ENCODE measurements at regions not wholly inside any gene's neighbourhood (a gene's known extent, or its start where the extent isn't known, plus 50 kb on each side); places are given as distances from the start of the nearest gene placed in this dataset.

- TF ChIP-seq POLR2AphosphoS5 (IDR thresholded peaks at IDR 0.05) (no peak), CTCF (IDR thresholded peaks at IDR 0.05) (no peak), POLR2A (IDR thresholded peaks at IDR 0.05) (no peak), EP300 (IDR thresholded peaks at IDR 0.05; ENCODE audit: low read depth) (no peak)
- Histone ChIP-seq H3K27ac (no peak overlapping the region), H3K9me3 (no peaks in the 10 kb centered on the region), H3K4me1 (no peaks in the 10 kb centered on the region), H3K27me3 (no peaks in the 10 kb centered on the region), H3K4me3 (no peak overlapping the region), H3K36me3 (no peaks in the 10 kb centered on the region)
- in situ Hi-C loops (cut with MboI; ENCODE audit: low pct_ligation_motif_present in 1 of 4, low pct_unique_long_range_greater_than_20kb in 1 of 4, low sequenced_read_pairs in 3 of 4): no loop called here
- WGBS, 2 donors (ENCODE audit: low coverage in 1 of 2): 81 to 82% methylated on average over 3 of the region's 3 CpGs
- intact Hi-C loops (cut with DNase I; ENCODE audit: low total_unique reads): no loop called here
- no peak for DNase-seq
Measured at GRCh38 chr2:15871239-15871783, 69.0 kb upstream of the MYCN start.

GRCh38 chr2:15872854-15873253 is 67.5 kb upstream of the MYCN start:
- in situ Hi-C loops (cut with MboI; ENCODE audit: low pct_ligation_motif_present in 1 of 4, low pct_unique_long_range_greater_than_20kb in 1 of 4, low sequenced_read_pairs in 3 of 4) (no loop called here), intact Hi-C loops (cut with DNase I; ENCODE audit: low total_unique reads) (no loop called here)
- DNase-seq: no peak
- Histone ChIP-seq H3K4me3 (no peak overlapping the region), H3K9me3 (no peaks in the 10 kb centered on the region), H3K4me1 (no peaks in the 10 kb centered on the region), H3K36me3 (no peaks in the 10 kb centered on the region), H3K27me3 (no peaks in the 10 kb centered on the region), H3K27ac (no peak overlapping the region)
- 97 to 100% methylated on average over 6 of the region's 6 CpGs for WGBS, 2 donors (ENCODE audit: low coverage in 1 of 2)
- TF ChIP-seq CTCF (IDR thresholded peaks at IDR 0.05) (no peak), POLR2A (IDR thresholded peaks at IDR 0.05) (no peak), POLR2AphosphoS5 (IDR thresholded peaks at IDR 0.05) (no peak), EP300 (IDR thresholded peaks at IDR 0.05; ENCODE audit: low read depth) (no peak)

- Histone ChIP-seq H3K27me3 (no peaks in the 10 kb centered on the region), H3K4me1 (no peaks in the 10 kb centered on the region), H3K36me3 (no peaks in the 10 kb centered on the region), H3K27ac (no peak overlapping the region), H3K4me3 (no peak overlapping the region), H3K9me3 (no peaks in the 10 kb centered on the region)
- intact Hi-C loops (cut with DNase I; ENCODE audit: low total_unique reads): no loop called here
- in situ Hi-C loops (cut with MboI; ENCODE audit: low pct_ligation_motif_present in 1 of 4, low pct_unique_long_range_greater_than_20kb in 1 of 4, low sequenced_read_pairs in 3 of 4): no loop called here
- TF ChIP-seq POLR2AphosphoS5 (IDR thresholded peaks at IDR 0.05): no peak
- no peak for TF ChIP-seq CTCF (IDR thresholded peaks at IDR 0.05)
- no peak for TF ChIP-seq EP300 (IDR thresholded peaks at IDR 0.05; ENCODE audit: low read depth)
- TF ChIP-seq POLR2A (IDR thresholded peaks at IDR 0.05): no peak
- WGBS, 2 donors (ENCODE audit: low coverage in 1 of 2): 86 to 89% methylated on average over 3 of the region's 3 CpGs
- no peak for DNase-seq
Measured at GRCh38 chr2:15874321-15874720, 66.0 kb upstream of the MYCN start.

GRCh38 chr2:15874854-15875804 is 65.2 kb upstream of the MYCN start:
- Histone ChIP-seq H3K4me1 (no peaks in the 10 kb centered on the region), H3K36me3 (no peaks in the 10 kb centered on the region), H3K4me3 (no peak overlapping the region), H3K27me3 (no peaks in the 10 kb centered on the region), H3K27ac (no peak overlapping the region), H3K9me3 (no peaks in the 10 kb centered on the region)
- no peak for DNase-seq
- in situ Hi-C loops (cut with MboI; ENCODE audit: low pct_ligation_motif_present in 1 of 4, low pct_unique_long_range_greater_than_20kb in 1 of 4, low sequenced_read_pairs in 3 of 4) (no loop called here), intact Hi-C loops (cut with DNase I; ENCODE audit: low total_unique reads) (no loop called here)
- 74 to 79% methylated on average over 2 to 7 of the region's 7 CpGs for WGBS, 2 donors (ENCODE audit: low coverage in 1 of 2)
- no peak for TF ChIP-seq CTCF (IDR thresholded peaks at IDR 0.05)
- TF ChIP-seq POLR2AphosphoS5 (IDR thresholded peaks at IDR 0.05): no peak
- TF ChIP-seq EP300 (IDR thresholded peaks at IDR 0.05; ENCODE audit: low read depth): no peak

Data from transverse colon (tissue), 4 donors.